Retinal pigment epithelial cell (primary cell): ENCODE measurements at regions not wholly inside any gene's neighbourhood (a gene's known extent, or its start where the extent isn't known, plus 50 kb on each side); places are given as distances from the start of the nearest gene placed in this dataset.
"Not testable (repeated sequence)": the region's sequence is repeated elsewhere in the genome, so short reads cannot be mapped to it uniquely, and the experiment has no call there.

Experiments
- DNase-seq: peaks from one replicate; pipeline ENCODE4 v3.0.0-alpha.2; 2010; ENCODE audit warnings: low read depth
- H3K4me3 ChIP-seq: 2 replicates; pipeline ENCODE4 v1.5.1; 2011; ENCODE audit warnings: mild to moderate bottlenecking, low read length, control low read depth, moderate library complexity
- TF ChIP-seq, protein P1 (sequence below): conservative IDR thresholded peaks from 2 replicates; pipeline ENCODE4 v1.5.1; 2011; ENCODE audit warnings: low read depth, low read length, control low read depth, inconsistent platforms

DNA sequence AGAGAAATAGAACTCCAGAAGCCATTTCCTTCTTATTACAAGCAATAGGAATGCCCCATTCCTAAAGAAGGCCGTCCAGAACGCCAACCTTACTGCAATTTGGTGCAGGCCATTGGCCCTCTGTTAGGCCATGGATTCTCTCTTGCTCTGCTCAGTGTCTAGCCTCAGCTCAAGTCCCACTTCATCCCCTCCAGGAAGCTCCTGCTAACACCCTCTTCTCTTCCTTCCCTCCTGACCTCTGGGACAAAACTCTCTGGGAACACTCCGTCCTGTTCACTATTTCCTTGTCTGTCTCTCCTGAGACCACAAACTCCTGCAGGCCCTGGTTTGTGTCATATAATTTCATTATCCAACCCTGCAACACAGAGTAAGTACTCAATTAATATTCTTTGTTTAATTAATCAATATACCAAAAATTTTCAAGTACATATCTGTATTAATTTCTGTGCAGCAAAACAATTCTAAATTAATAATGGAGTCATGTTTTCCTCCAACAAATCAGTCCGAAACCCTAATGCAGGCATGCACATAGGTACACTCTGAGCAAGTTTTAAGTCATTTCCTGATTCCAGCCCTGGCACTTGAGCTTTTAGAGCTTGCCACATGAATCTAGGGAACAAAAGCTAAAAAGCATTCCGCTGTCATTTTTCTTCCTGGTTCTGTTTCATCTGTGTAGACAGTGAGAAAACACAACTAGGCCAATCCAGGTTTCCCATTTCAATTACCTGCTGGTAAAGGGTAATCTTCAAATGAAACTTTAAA is 245.3 kb downstream of the SETD4 start:
- TF ChIP-seq, protein P1, sequence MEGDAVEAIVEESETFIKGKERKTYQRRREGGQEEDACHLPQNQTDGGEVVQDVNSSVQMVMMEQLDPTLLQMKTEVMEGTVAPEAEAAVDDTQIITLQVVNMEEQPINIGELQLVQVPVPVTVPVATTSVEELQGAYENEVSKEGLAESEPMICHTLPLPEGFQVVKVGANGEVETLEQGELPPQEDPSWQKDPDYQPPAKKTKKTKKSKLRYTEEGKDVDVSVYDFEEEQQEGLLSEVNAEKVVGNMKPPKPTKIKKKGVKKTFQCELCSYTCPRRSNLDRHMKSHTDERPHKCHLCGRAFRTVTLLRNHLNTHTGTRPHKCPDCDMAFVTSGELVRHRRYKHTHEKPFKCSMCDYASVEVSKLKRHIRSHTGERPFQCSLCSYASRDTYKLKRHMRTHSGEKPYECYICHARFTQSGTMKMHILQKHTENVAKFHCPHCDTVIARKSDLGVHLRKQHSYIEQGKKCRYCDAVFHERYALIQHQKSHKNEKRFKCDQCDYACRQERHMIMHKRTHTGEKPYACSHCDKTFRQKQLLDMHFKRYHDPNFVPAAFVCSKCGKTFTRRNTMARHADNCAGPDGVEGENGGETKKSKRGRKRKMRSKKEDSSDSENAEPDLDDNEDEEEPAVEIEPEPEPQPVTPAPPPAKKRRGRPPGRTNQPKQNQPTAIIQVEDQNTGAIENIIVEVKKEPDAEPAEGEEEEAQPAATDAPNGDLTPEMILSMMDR = no peak
- DNase-seq = no peak
- no peak overlapping the region for H3K4me3 ChIP-seq

DNA sequence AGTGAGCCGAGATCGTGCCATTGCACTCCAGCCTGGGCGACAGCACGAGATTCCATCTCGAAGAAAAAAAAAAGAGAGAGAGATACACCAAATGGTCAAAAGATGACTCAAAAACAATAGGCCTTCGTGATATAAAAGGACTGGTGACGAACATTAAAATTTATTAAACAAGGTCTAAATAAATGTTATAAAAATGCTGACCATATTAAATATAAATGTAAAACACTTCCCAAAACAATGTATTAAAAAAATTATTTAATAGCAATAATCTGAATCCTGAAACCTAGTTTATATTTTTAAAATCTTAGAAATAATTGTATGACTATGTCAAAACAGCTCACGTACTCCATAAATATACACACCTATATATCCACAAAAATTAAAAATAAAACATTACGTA is 247.6 kb downstream of the SETD4 start:
- no peak for DNase-seq
- no peak overlapping the region for H3K4me3 ChIP-seq
- TF ChIP-seq, protein P1 = no peak

DNA sequence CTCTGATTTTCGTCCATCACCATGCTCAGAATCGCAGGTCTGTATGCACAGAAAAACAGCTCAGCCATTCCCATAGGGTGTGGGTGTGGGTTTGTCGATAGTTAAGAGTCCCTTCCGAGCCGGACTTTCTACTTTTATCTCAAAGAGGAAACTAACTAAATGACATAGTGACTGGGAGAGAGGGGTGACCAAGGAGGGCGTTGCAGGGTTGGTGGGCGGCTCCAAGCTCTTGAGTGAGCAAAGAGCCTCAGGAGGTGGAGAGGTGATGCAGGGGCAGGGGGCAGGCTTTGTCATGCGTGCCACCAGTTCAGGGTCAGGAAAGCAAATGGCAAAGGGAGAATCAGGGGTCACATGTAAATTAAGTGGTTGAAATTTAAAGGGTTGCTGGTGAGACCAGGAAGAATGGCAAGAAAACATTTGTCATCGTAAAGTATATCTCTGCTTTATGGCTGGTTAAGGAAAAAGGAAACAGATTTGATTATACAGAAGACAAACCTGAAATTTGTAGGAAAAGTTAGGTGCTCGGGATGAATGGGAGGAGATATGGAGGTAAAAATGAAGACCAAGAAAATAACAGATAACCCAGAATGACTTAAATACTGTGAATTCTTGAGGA is 249.0 kb downstream of the SETD4 start:
- DNase-seq = no peak
- TF ChIP-seq, protein P1 = no peak
- H3K4me3 ChIP-seq = no peak overlapping the region

DNA sequence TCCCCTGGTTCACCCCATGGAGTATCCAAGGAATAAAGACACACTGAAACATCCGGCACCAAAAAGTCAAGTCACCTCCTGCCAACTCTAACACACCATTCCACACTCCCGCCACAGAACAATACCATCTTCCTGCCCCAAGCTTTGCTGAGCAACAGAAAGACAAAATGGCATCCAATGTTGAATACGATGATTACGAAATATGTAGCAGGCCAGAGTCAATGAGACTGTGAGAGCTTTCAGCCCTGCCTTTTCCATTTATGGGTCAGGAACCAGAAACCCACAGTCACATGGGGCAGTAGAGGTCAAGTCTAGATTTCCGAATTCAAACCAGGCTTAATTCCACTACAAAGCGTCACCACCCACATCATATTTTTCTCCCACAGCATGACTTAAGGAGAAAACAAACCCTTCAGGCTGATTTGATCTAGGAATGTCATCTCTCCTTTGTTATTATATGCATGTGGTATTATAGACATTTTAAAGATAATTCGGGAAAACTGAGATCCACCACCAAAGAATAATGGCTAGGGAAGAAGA is 249.8 kb downstream of the SETD4 start:
- H3K4me3 ChIP-seq = no peak overlapping the region
- TF ChIP-seq, protein P1 = no peak
- no peak for DNase-seq

DNA sequence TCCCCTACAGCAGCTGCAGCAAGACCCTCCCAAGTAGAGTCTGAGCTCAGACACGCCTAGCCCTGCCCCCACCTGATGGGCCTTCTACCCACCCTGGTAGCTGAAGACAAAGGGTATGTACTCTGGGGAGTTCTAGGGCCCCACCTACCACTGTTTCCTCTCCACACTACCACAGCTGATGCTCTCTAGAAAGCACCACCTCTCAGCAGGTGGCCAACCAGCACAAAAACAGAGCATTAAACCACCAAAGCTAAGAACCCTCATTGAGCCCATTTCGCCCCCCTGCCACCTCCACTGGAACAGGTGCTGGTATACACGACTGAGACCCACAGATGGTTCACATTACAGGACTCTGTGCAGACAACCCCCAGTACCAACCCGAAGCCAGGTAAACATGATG is 258.9 kb downstream of the SETD4 start:
- TF ChIP-seq, protein P1 = no peak
- H3K4me3 ChIP-seq = no peak overlapping the region
- no peak for DNase-seq

DNA sequence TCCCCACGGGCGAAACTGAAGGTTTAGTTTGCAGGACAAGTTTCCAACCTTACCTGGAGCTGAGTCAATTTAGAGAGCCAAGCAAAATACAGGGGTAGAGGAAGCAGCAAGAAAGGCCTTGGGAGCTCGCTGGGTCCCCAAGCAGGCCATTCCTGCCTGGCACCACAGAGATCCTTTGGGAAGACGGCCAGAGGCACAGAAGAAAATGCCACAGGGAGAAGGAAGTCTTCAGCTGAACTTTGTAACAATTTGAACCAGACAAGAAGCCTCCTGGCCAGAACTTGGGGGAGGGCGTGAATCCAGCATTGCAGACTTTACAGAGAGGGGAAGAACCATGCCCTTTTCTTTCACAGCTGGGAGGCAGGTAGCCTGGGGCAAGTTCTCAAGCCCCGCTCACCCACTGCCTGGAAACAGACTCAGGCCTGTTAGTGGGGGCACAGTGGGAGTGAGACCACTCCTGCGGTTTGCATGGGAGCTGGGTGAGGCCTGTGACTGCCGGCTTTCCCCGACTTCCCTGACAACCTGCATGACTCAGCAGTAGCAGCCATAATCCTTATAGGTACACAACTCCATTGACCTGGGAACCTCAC is 259.4 kb downstream of the SETD4 start:
- not testable (repeated sequence) for H3K4me3 ChIP-seq, DNase-seq

DNA sequence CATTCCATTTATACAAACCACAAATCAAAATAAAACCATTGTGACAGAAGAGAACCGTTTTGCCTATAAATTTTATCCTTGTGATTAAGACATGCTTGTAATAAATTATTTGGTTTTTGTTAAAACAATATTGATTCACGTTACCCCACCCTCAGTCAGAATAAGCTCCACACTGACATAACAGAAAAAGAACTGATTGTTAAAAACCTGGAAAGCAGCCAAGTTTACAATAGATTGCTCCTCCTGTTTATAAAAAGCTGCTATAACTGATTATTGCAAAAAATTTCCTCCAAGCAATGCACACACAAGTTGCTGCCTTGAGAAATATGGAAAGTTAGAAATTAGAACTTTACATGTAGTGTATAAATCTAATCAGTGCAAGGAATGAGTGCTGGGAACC is 263.5 kb downstream of the SETD4 start:
- DNase-seq = no peak
- H3K4me3 ChIP-seq = no peak overlapping the region
- TF ChIP-seq, protein P1 = no peak

DNA sequence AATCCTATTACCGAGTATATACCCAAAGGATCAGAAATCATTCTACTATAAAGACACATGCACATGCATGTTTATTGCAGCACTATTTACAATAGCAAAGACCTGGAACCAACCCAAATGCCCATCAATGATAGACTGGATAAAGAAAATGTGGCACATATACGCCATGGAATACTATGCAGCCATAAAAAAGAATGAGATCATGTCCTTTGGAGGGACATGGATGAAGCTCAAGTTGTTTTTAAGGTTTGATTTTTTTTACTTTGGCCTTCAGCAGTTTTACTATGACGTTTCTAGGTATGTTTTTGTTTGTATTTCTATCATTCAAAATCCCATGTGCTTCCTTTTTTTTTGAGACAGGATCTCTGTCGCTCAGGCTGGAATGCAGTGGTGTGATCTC is 265.8 kb downstream of the SETD4 start:
- not testable (repeated sequence) for DNase-seq, H3K4me3 ChIP-seq
